NCI-H510A (cell line): ENCODE measurements at regions not wholly inside any gene's neighbourhood (a gene's known extent, or its start where the extent isn't known, plus 50 kb on each side); places are given as distances from the start of the nearest gene placed in this dataset.

Source experiments
- DNase-seq: peaks from one replicate; lab custom pipeline; 2025; lab: John Stamatoyannopoulos, UW

- DNase-seq: no peak
Observed at GRCh38 chr9:73655831-73656230, 504.2 kb downstream of the ANXA1 start.

GRCh38 chr9:73665253-73665652 is 513.6 kb downstream of the ANXA1 start:
- DNase-seq: no peak

GRCh38 chr9:73667749-73668148 is 516.1 kb downstream of the ANXA1 start:
- DNase-seq: no peak

- DNase-seq: no peak
Observed at GRCh38 chr9:73680831-73681230, 529.2 kb downstream of the ANXA1 start.

GRCh38 chr9:73682789-73683188 is 531.1 kb downstream of the ANXA1 start:
- no peak for DNase-seq

GRCh38 chr9:73683862-73684591 is 532.4 kb downstream of the ANXA1 start:
- no peak for DNase-seq

GRCh38 chr9:73684601-73685000 is 532.9 kb downstream of the ANXA1 start:
- no peak for DNase-seq

GRCh38 chr9:73685786-73686185 is 534.1 kb downstream of the ANXA1 start:
- DNase-seq: no peak

- no peak for DNase-seq
Observed at GRCh38 chr9:73689051-73689870, 537.6 kb downstream of the ANXA1 start.

- no peak for DNase-seq
Observed at GRCh38 chr9:73701415-73702057, 549.9 kb downstream of the ANXA1 start.

- no peak for DNase-seq
Observed at GRCh38 chr9:73714294-73714693, 562.6 kb downstream of the ANXA1 start.

GRCh38 chr9:73715591-73715990 is 563.9 kb downstream of the ANXA1 start:
- no peak for DNase-seq

GRCh38 chr9:73719660-73720059 is 568.0 kb downstream of the ANXA1 start:
- no peak for DNase-seq

- DNase-seq: no peak
Observed at GRCh38 chr9:73720601-73721000, 568.9 kb downstream of the ANXA1 start.

- DNase-seq: no peak
Observed at GRCh38 chr9:73736270-73736669, 584.6 kb downstream of the ANXA1 start.

- DNase-seq: no peak
Observed at GRCh38 chr9:73738741-73739530, 587.3 kb downstream of the ANXA1 start.

GRCh38 chr9:73741316-73741715 is 589.7 kb downstream of the ANXA1 start:
- DNase-seq: no peak

- no peak for DNase-seq
Observed at GRCh38 chr9:73742412-73742811, 590.7 kb downstream of the ANXA1 start.

GRCh38 chr9:73743826-73744225 is 592.2 kb downstream of the ANXA1 start:
- DNase-seq: no peak

- no peak for DNase-seq
Observed at GRCh38 chr9:73745598-73745997, 593.9 kb downstream of the ANXA1 start.

- no peak for DNase-seq
Observed at GRCh38 chr9:73753171-73753570, 601.5 kb downstream of the ANXA1 start.

GRCh38 chr9:73761905-73762304 is 610.2 kb downstream of the ANXA1 start:
- DNase-seq: no peak
